ENCODE measurements at regions not wholly inside any gene's neighbourhood (a gene's known extent, or its start where the extent isn't known, plus 50 kb on each side); places are given as distances from the start of the nearest gene placed in this dataset.
"Not testable (repeated sequence)": the region's sequence is repeated elsewhere in the genome, so short reads cannot be mapped to it uniquely, and the experiment has no call there.

DNA sequence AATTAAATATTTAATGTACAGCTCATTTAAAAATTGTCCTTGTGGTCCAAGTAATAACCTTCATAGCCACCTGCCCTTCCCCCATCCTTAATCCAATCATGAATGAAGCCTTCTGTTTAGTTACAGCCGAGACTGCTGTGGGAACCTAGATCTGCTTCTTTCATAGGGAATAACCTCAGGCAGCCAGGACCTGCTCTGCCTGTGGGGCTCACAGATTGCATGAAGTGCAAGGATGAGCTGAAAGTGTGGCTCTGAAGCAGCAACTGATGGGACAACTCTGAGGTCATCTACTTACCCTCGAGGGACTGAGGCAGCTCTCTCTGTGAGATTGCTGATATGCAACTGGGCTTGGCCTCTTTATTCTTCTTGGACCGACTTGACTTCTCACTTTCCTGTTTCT, 169.8 kb downstream of the POTEB3 start:
- Histone ChIP-seq H3K4me2 (ENCODE audit: low read depth, low read length) (no peak overlapping the region), H3K9me2 (replicated peaks; ENCODE audit: insufficient read depth, low read length) (no peaks in the 10 kb centered on the region), H3K27ac (ENCODE audit: low read length) (no peak overlapping the region), H3K79me2 (ENCODE audit: low read length) (no peaks in the 10 kb centered on the region), H3K27me3 (replicated peaks; ENCODE audit: insufficient read depth, low read length) (no peaks in the 10 kb centered on the region), H2AFZ (ENCODE audit: low read length) (no peak overlapping the region), H3K36me3 (replicated peaks; ENCODE audit: insufficient read depth, low read length) (no peaks in the 10 kb centered on the region), H3K4me1 (ENCODE audit: low read length) (peaks cover 15% of the 10 kb centered on the region), H3K9me3 (replicated peaks; ENCODE audit: insufficient read depth, low read length) (no peaks in the 10 kb centered on the region), H4K20me1 (ENCODE audit: insufficient read depth, low read length) (no peaks in the 10 kb centered on the region), H3F3A (ENCODE audit: insufficient read depth, low read length) (no peaks in the 10 kb centered on the region), H3K9ac (ENCODE audit: low read length) (no peak overlapping the region), H3K4me3 (ENCODE audit: low read length) (no peak overlapping the region)
- no peak for TF ChIP-seq EZH2 (optimal IDR thresholded peaks at IDR 0.05; ENCODE audit: low read depth, low read length)
- no peak for TF ChIP-seq EZH2phosphoT487 (IDR thresholded peaks at IDR 0.05; ENCODE audit: low read length)
- TF ChIP-seq, protein P1, sequence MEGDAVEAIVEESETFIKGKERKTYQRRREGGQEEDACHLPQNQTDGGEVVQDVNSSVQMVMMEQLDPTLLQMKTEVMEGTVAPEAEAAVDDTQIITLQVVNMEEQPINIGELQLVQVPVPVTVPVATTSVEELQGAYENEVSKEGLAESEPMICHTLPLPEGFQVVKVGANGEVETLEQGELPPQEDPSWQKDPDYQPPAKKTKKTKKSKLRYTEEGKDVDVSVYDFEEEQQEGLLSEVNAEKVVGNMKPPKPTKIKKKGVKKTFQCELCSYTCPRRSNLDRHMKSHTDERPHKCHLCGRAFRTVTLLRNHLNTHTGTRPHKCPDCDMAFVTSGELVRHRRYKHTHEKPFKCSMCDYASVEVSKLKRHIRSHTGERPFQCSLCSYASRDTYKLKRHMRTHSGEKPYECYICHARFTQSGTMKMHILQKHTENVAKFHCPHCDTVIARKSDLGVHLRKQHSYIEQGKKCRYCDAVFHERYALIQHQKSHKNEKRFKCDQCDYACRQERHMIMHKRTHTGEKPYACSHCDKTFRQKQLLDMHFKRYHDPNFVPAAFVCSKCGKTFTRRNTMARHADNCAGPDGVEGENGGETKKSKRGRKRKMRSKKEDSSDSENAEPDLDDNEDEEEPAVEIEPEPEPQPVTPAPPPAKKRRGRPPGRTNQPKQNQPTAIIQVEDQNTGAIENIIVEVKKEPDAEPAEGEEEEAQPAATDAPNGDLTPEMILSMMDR (IDR thresholded peaks at IDR 0.05; ENCODE audit: low read length): no peak
- DNase-seq: peak; percentile 4

DNA sequence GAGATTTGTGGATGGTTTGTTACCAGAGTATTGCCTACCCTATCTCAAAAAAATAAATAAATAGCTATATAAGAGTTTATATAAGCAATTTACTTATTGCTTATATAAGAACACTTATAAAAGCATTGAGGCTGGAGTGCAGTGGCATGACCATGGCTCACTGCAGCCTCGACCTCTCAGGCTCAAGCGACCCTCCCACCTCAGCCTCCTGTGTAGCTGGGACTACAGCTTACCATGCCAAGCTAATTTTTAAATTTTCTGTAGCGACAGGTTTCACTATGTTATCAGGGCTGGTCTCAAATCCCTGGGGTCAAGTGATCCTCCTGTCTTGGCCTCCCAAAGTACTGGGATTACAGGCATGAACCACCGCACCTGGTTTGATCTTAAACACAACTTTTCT, 170.6 kb downstream of the POTEB3 start:
- not testable (repeated sequence) for H3K27me3 ChIP-seq (replicated peaks; ENCODE audit: insufficient read depth, low read length); H2AFZ ChIP-seq (ENCODE audit: low read length); H3K36me3 ChIP-seq (replicated peaks; ENCODE audit: insufficient read depth, low read length); H3K4me2 ChIP-seq (ENCODE audit: low read depth, low read length); H3F3A ChIP-seq (ENCODE audit: insufficient read depth, low read length); H4K20me1 ChIP-seq (ENCODE audit: insufficient read depth, low read length); H3K27ac ChIP-seq (ENCODE audit: low read length); H3K9me3 ChIP-seq (replicated peaks; ENCODE audit: insufficient read depth, low read length); H3K4me3 ChIP-seq (ENCODE audit: low read length); H3K9ac ChIP-seq (ENCODE audit: low read length); H3K9me2 ChIP-seq (replicated peaks; ENCODE audit: insufficient read depth, low read length); H3K79me2 ChIP-seq (ENCODE audit: low read length); DNase-seq
- H3K4me1 ChIP-seq (ENCODE audit: low read length): peaks cover 15% of the 10 kb centered on the region

DNA sequence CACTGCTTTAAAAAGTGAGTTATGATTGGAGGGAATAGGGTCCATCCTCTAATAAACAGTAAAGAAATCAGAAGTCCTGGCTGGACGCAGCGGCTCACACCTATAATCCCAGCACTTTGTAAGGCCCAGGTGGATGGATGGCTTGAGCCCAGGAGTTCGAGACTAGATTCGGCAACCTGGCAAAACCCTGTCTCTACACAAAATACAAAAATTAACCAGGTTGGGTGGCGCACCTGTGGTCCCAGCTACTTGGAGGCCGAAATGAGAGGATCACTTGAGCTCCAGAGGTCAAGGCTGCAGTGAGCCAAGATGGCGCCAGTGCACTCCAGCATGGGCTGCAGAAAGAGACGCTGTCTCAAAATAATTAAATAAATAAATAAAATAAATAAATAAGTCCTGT, 171.2 kb downstream of the POTEB3 start:
- no peaks in the 10 kb centered on the region for H3F3A ChIP-seq (ENCODE audit: insufficient read depth, low read length)
- TF ChIP-seq EZH2phosphoT487 (IDR thresholded peaks at IDR 0.05; ENCODE audit: low read length) (no peak), EZH2 (optimal IDR thresholded peaks at IDR 0.05; ENCODE audit: low read depth, low read length) (no peak)
- TF ChIP-seq, protein P1 (IDR thresholded peaks at IDR 0.05; ENCODE audit: low read length): no peak
- H3K36me3 ChIP-seq (replicated peaks; ENCODE audit: insufficient read depth, low read length): no peaks in the 10 kb centered on the region
- no peak overlapping the region for H2AFZ ChIP-seq (ENCODE audit: low read length)
- no peaks in the 10 kb centered on the region for H3K9me3 ChIP-seq (replicated peaks; ENCODE audit: insufficient read depth, low read length)
- no peak overlapping the region for H3K9ac ChIP-seq (ENCODE audit: low read length)
- H3K4me2 ChIP-seq (ENCODE audit: low read depth, low read length): no peak overlapping the region
- H4K20me1 ChIP-seq (ENCODE audit: insufficient read depth, low read length): no peaks in the 10 kb centered on the region
- H3K27ac ChIP-seq (ENCODE audit: low read length): no peak overlapping the region
- no peak overlapping the region for H3K4me3 ChIP-seq (ENCODE audit: low read length)
- no peaks in the 10 kb centered on the region for H3K27me3 ChIP-seq (replicated peaks; ENCODE audit: insufficient read depth, low read length)
- peak; percentile 6 for DNase-seq
- H3K79me2 ChIP-seq (ENCODE audit: low read length): no peaks in the 10 kb centered on the region
- H3K9me2 ChIP-seq (replicated peaks; ENCODE audit: insufficient read depth, low read length): no peaks in the 10 kb centered on the region
- peaks cover 15% of the 10 kb centered on the region for H3K4me1 ChIP-seq (ENCODE audit: low read length)

DNA sequence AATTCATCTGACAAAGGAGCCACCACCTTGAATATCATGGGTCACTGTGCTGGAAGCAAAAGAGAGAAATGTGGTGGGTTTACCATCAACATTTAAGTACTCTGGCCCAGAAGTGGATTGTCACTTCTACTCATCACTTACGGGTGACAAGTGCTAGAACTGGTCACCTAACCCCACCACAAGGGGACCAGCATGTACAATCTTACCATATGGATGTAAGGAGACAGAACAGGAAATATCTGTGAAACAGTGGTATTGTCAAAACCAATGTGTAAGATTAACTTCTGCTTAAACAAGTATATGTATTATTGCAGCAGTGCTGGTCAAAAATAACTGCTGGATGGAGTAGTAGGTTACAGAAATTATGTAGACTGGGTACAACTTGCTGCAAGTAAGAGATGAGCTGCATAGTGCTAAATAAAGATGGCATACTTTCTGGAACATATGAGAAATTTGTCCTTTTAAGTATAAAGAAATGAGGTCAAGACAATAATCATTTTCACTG, 171.8 kb downstream of the POTEB3 start:
- no peaks in the 10 kb centered on the region for H3K36me3 ChIP-seq (replicated peaks; ENCODE audit: insufficient read depth, low read length)
- no peaks in the 10 kb centered on the region for H3K79me2 ChIP-seq (ENCODE audit: low read length)
- no peak overlapping the region for H3K9ac ChIP-seq (ENCODE audit: low read length)
- H3K4me2 ChIP-seq (ENCODE audit: low read depth, low read length): no peak overlapping the region
- TF ChIP-seq, protein P1 (IDR thresholded peaks at IDR 0.05; ENCODE audit: low read length): no peak
- TF ChIP-seq EZH2phosphoT487 (IDR thresholded peaks at IDR 0.05; ENCODE audit: low read length) (no peak), EZH2 (optimal IDR thresholded peaks at IDR 0.05; ENCODE audit: low read depth, low read length) (no peak)
- no peak overlapping the region for H3K4me3 ChIP-seq (ENCODE audit: low read length)
- no peak overlapping the region for H2AFZ ChIP-seq (ENCODE audit: low read length)
- H3K4me1 ChIP-seq (ENCODE audit: low read length): peaks cover 15% of the 10 kb centered on the region
- H3F3A ChIP-seq (ENCODE audit: insufficient read depth, low read length): no peaks in the 10 kb centered on the region
- DNase-seq: no peak
- H3K9me3 ChIP-seq (replicated peaks; ENCODE audit: insufficient read depth, low read length): no peaks in the 10 kb centered on the region
- H3K9me2 ChIP-seq (replicated peaks; ENCODE audit: insufficient read depth, low read length): no peaks in the 10 kb centered on the region
- H3K27ac ChIP-seq (ENCODE audit: low read length): no peak overlapping the region
- H3K27me3 ChIP-seq (replicated peaks; ENCODE audit: insufficient read depth, low read length): no peaks in the 10 kb centered on the region
- H4K20me1 ChIP-seq (ENCODE audit: insufficient read depth, low read length): no peaks in the 10 kb centered on the region

All from MM.1S (cell line).